Neural cell (in vitro differentiated cells): ENCODE measurements at regions not wholly inside any gene's neighbourhood (a gene's known extent, or its start where the extent isn't known, plus 50 kb on each side); places are given as distances from the start of the nearest gene placed in this dataset.

Source experiments
- H2AFZ ChIP-seq: fragments of 200-600, 300-800 bp; sonication (generic), shearing (Covaris generic); 2 replicates; pipeline ENCODE4 v1.6.0; 2014; ENCODE audit warnings: low read depth, mild to moderate bottlenecking, antibody characterized with exemption, low read length, moderate library complexity
- H3F3A ChIP-seq: fragments of 200-600 bp; shearing (Covaris generic); 2 replicates; pipeline ENCODE4 v1.6.1; 2016; ENCODE audit warnings: mild to moderate bottlenecking, moderate library complexity, mixed read lengths, antibody characterized with exemption, low read length; ENCODE audit not compliant: insufficient read depth, poor library complexity, severe bottlenecking
- H3K27ac ChIP-seq: fragments of 200-600, 300-800 bp; sonication (generic), shearing (Covaris generic); 2 replicates; pipeline ENCODE4 v1.5.1; 2014; ENCODE audit warnings: mild to moderate bottlenecking, low read length, moderate library complexity
- H3K27me3 ChIP-seq: fragments of 300-800, 200-600 bp; sonication (generic), shearing (Covaris generic); 2 replicates; pipeline ENCODE4 v1.6.0; 2014; ENCODE audit warnings: mild to moderate bottlenecking, low read depth, low read length, moderate library complexity; ENCODE audit not compliant: insufficient read depth
- H3K36me3 ChIP-seq: fragments of 300-800, 200-600 bp; sonication (generic), shearing (Covaris generic); 2 replicates; pipeline ENCODE4 v1.5.1; 2014; ENCODE audit warnings: mild to moderate bottlenecking, antibody characterized with exemption, low read length, moderate library complexity; ENCODE audit not compliant: insufficient read depth
- H3K4me2 ChIP-seq: fragments of 300-800, 200-600 bp; sonication (generic), shearing (Covaris generic); 2 replicates; pipeline ENCODE4 v1.6.0; 2014; ENCODE audit warnings: mild to moderate bottlenecking, low read length
- H3K4me3 ChIP-seq: fragments of 300-800, 200-600 bp; sonication (generic), shearing (Covaris generic); 2 replicates; pipeline ENCODE4 v1.5.1; 2014; ENCODE audit warnings: mild to moderate bottlenecking, low read length, moderate library complexity
- H3K79me2 ChIP-seq: fragments of 200-600 bp; shearing (Covaris generic); replicated peaks from 2 replicates; pipeline ENCODE4 v1.6.0; 2014; ENCODE audit warnings: mild to moderate bottlenecking, low read length, moderate library complexity; ENCODE audit not compliant: insufficient read depth
- H3K9ac ChIP-seq: fragments of 300-800, 200-600 bp; sonication (generic), shearing (Covaris generic); 2 replicates; pipeline ENCODE4 v1.6.1; 2016; ENCODE audit warnings: mild to moderate bottlenecking, low read length, mixed read lengths
- H3K9me2 ChIP-seq: fragments of 200-600 bp; shearing (Covaris generic); 2 replicates; pipeline ENCODE4 v1.6.1; 2016; ENCODE audit warnings: mild to moderate bottlenecking, low read length, mixed read lengths; ENCODE audit not compliant: insufficient read depth
- H3K9me3 ChIP-seq: fragments of 200-600, 300-800 bp; sonication (generic), shearing (Covaris generic); 2 replicates; pipeline ENCODE4 v1.6.1; 2016; ENCODE audit warnings: mild to moderate bottlenecking, mixed run types, low read length, moderate library complexity, mixed read lengths
- H4K20me1 ChIP-seq: fragments of 200-600 bp; shearing (Covaris generic); 2 replicates; pipeline ENCODE4 v1.6.1; 2016; ENCODE audit warnings: mild to moderate bottlenecking, mixed run types; ENCODE audit not compliant: insufficient read depth
- CTCF ChIP-seq: fragments of 450-650 bp; IDR thresholded peaks from 2 replicates; pipeline ENCODE4 v1.5.1; 2014; ENCODE audit warnings: antibody characterized with exemption, mild to moderate bottlenecking, moderate library complexity; ENCODE audit not compliant: poor library complexity, severe bottlenecking
- EP300 ChIP-seq: fragments of 450-650 bp; conservative IDR thresholded peaks from 2 replicates; pipeline ENCODE4 v1.6.1; 2014; ENCODE audit warnings: antibody characterized with exemption, mild to moderate bottlenecking, moderate library complexity; ENCODE audit not compliant: poor library complexity, severe bottlenecking
- EZH2 ChIP-seq: fragments of 200-600, 300-800 bp; shearing (Covaris generic), sonication (generic); IDR thresholded peaks from 2 replicates; pipeline ENCODE4 v1.6.1; 2014; ENCODE audit warnings: antibody characterized with exemption, low read length, borderline replicate concordance, mild to moderate bottlenecking; ENCODE audit not compliant: insufficient read depth, poor library complexity, severe bottlenecking
- MXI1 ChIP-seq: fragments of 450-650 bp; conservative IDR thresholded peaks from 2 replicates; pipeline ENCODE4 v1.6.1; 2014; ENCODE audit warnings: antibody characterized with exemption, mild to moderate bottlenecking; ENCODE audit not compliant: poor library complexity, severe bottlenecking
- POLR2AphosphoS5 ChIP-seq: IDR thresholded peaks from 2 replicates; pipeline ENCODE4 v1.6.1; 2012
- RAD21 ChIP-seq: fragments of 450-650 bp; conservative IDR thresholded peaks from 2 replicates; pipeline ENCODE4 v1.6.1; 2014; ENCODE audit warnings: antibody characterized with exemption, mild to moderate bottlenecking, moderate library complexity
- REST ChIP-seq: IDR thresholded peaks from 2 replicates; pipeline ENCODE4 v1.6.1; 2012; ENCODE audit warnings: borderline replicate concordance
- SMC3 ChIP-seq: fragments of 450-650 bp; conservative IDR thresholded peaks from 2 replicates; pipeline ENCODE4 v1.6.1; 2014; ENCODE audit warnings: antibody characterized with exemption, mild to moderate bottlenecking, moderate library complexity; ENCODE audit not compliant: poor library complexity
- TAF1 ChIP-seq: IDR thresholded peaks from 2 replicates; pipeline ENCODE4 v1.6.1; 2012; ENCODE audit warnings: low read depth

- H3K27me3 ChIP-seq, result no peaks in the 10 kb centered on the region
- H3K4me2 ChIP-seq, result no peak overlapping the region
- no peak for TF ChIP-seq MXI1
- TF ChIP-seq TAF1, result no peak
- TF ChIP-seq SMC3, result no peak
- no peak for TF ChIP-seq REST
- H3K27ac ChIP-seq, result no peak overlapping the region
- H4K20me1 ChIP-seq, result no peaks in the 10 kb centered on the region
- no peaks in the 10 kb centered on the region for H3K9me3 ChIP-seq
- H3F3A ChIP-seq, result no peaks in the 10 kb centered on the region
- H3K4me3 ChIP-seq, result no peak overlapping the region
- H3K9me2 ChIP-seq, result no peaks in the 10 kb centered on the region
- H3K9ac ChIP-seq, result no peak overlapping the region
- no peak overlapping the region for H2AFZ ChIP-seq
- no peaks in the 10 kb centered on the region for H3K36me3 ChIP-seq
- H3K79me2 ChIP-seq, result no peaks in the 10 kb centered on the region
Observed at GRCh38 chr19:20339444-20339843, 172.4 kb downstream of the ZNF486 start.

DNA sequence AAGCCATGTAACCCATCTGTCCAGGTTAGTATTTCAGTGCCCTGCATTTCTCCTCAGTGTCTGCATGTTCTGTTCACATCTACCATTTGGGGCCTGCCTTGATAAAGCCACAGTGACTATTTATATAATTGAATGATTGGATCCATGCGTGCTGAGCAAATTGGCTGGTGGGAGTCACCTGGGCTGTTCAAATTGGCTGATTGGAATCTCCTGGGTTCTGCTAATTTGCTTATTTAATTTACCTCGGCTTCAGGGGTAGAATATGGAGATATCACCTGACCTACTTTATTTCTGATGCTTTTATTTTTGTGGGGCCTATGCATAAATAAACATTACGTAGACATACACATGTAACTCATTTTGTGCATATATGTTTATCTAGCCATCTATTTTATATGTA, 167.7 kb downstream of the ZNF486 start:
- no peaks in the 10 kb centered on the region for H3K36me3 ChIP-seq
- no peak overlapping the region for H3K4me3 ChIP-seq
- no peak overlapping the region for H3K4me2 ChIP-seq
- no peaks in the 10 kb centered on the region for H3K9me2 ChIP-seq
- H4K20me1 ChIP-seq, result no peaks in the 10 kb centered on the region
- H2AFZ ChIP-seq, result no peak overlapping the region
- no peak overlapping the region for H3K9ac ChIP-seq
- no peaks in the 10 kb centered on the region for H3K27me3 ChIP-seq
- H3K27ac ChIP-seq, result no peak overlapping the region
- H3K9me3 ChIP-seq, result no peaks in the 10 kb centered on the region
- no peak for TF ChIP-seq SMC3
- no peak for TF ChIP-seq POLR2AphosphoS5
- no peak for TF ChIP-seq REST
- no peak for TF ChIP-seq RAD21
- no peak for TF ChIP-seq CTCF
- TF ChIP-seq MXI1, result no peak
- no peak for TF ChIP-seq EZH2
- TF ChIP-seq EP300, result no peak
- TF ChIP-seq TAF1, result no peak
- H3K79me2 ChIP-seq, result no peaks in the 10 kb centered on the region
- H3F3A ChIP-seq, result no peaks in the 10 kb centered on the region
